CD14-positive monocyte (primary cell): ENCODE measurements at regions not wholly inside any gene's neighbourhood (a gene's known extent, or its start where the extent isn't known, plus 50 kb on each side); places are given as distances from the start of the nearest gene placed in this dataset.

Experiments
- DNase-seq, 3 donors: peaks; one replicate each; pipeline ENCODE4 v3.0.0-alpha.2; 2011 to 2022
- H2AFZ ChIP-seq: 2 replicates; pipeline ENCODE4 v1.6.0; 2012; ENCODE audit warnings: mild to moderate bottlenecking, low read depth, low read length, inconsistent platforms; ENCODE audit not compliant: insufficient read depth, poor library complexity, severe bottlenecking
- H3K27ac ChIP-seq, 2 donors: 1 replicate in 1 of 2; 2 replicates in 1 of 2; pipeline ENCODE4 v1.5.1; 2012 to 2013; ENCODE audit warnings: low read length in 2 of 2, control low read depth in 1 of 2, inconsistent platforms in 1 of 2, low read depth in 1 of 2, mild to moderate bottlenecking in 1 of 2
- H3K27me3 ChIP-seq, 2 donors: one replicate each; pipeline versions ENCODE4 v1.6.0 to v1.6.1; 2011 to 2013; ENCODE audit warnings: low read length in 2 of 2; ENCODE audit not compliant: control insufficient read depth in 2 of 2, insufficient read depth in 2 of 2
- H3K36me3 ChIP-seq, 2 donors: replicated peaks in 1 of 2; 1 replicate in 1 of 2; 2 replicates in 1 of 2; pipeline versions ENCODE4 v1.5.1 to v1.6.1; 2012 to 2013; ENCODE audit warnings: low read length in 2 of 2, control low read depth in 1 of 2, inconsistent platforms in 1 of 2, mild to moderate bottlenecking in 1 of 2; ENCODE audit not compliant: insufficient read depth in 2 of 2, control insufficient read depth in 1 of 2
- H3K4me1 ChIP-seq, 2 donors: 1 replicate in 1 of 2; 2 replicates in 1 of 2; pipeline versions ENCODE4 v1.5.1 to v1.6.1; 2012 to 2013; ENCODE audit warnings: low read length in 2 of 2, control low read depth in 1 of 2, inconsistent platforms in 1 of 2, mild to moderate bottlenecking in 1 of 2, moderate library complexity in 1 of 2; ENCODE audit not compliant: insufficient read depth in 2 of 2, control insufficient read depth in 1 of 2
- H3K4me2 ChIP-seq: replicated peaks from 2 replicates; pipeline ENCODE3; 2012; ENCODE audit warnings: low read length, moderate library complexity, mild to moderate bottlenecking; ENCODE audit not compliant: poor library complexity, severe bottlenecking; ENCODE audit errors: extremely low read depth
- H3K4me3 ChIP-seq, 3 experiments: fragments of 200-600 bp in 1 of 3; sonication (generic) in 1 of 3; replicated peaks in 1 of 3; 1 replicate in 2 of 3; 2 replicates in 1 of 3; pipeline ENCODE4 v1.5.1; 2011 to 2013; ENCODE audit warnings: low read length in 3 of 3, mild to moderate bottlenecking in 3 of 3, control low read depth in 2 of 3, low read depth in 2 of 3, inconsistent platforms in 1 of 3, moderate library complexity in 1 of 3
- H3K79me2 ChIP-seq: 2 replicates; pipeline ENCODE4 v1.6.0; 2012; ENCODE audit warnings: mild to moderate bottlenecking, control low read depth, inconsistent platforms, low read length, moderate library complexity; ENCODE audit not compliant: insufficient read depth
- H3K9ac ChIP-seq: 2 replicates; pipeline ENCODE4 v1.6.0; 2017; ENCODE audit warnings: low read length, mild to moderate bottlenecking; ENCODE audit not compliant: insufficient read depth, poor library complexity, severe bottlenecking
- H3K9me3 ChIP-seq, 2 donors: replicated peaks in 1 of 2; 1 replicate in 1 of 2; 2 replicates in 1 of 2; pipeline versions ENCODE4 v1.5.1 to v1.6.1; 2012 to 2013; ENCODE audit warnings: low read length in 2 of 2, control low read depth in 1 of 2; ENCODE audit not compliant: control insufficient read depth in 1 of 2, insufficient read depth in 1 of 2
- H4K20me1 ChIP-seq: 2 replicates; pipeline ENCODE4 v1.6.0; 2012; ENCODE audit warnings: mild to moderate bottlenecking, low read length, control low read depth, moderate library complexity; ENCODE audit not compliant: insufficient read depth
- H3K27ac Mint-ChIP-seq, 7 donors: one replicate each; pipeline ENCODE4 v1.8.0; 2020; ENCODE audit warnings: mild to moderate bottlenecking in 7 of 7, mixed read lengths in 7 of 7, moderate library complexity in 6 of 7, inconsistent platforms in 2 of 7
- H3K27me3 Mint-ChIP-seq, 3 donors: one replicate each; pipeline ENCODE4 v1.8.0; 2021 to 2022; ENCODE audit warnings: low read depth in 3 of 3, mild to moderate bottlenecking in 3 of 3, mixed read lengths in 3 of 3, moderate library complexity in 3 of 3, inconsistent platforms in 1 of 3
- H3K36me3 Mint-ChIP-seq, 2 donors: one replicate each; pipeline ENCODE4 v1.8.0; 2020; ENCODE audit warnings: mixed read lengths in 2 of 2, inconsistent platforms in 1 of 2, mild to moderate bottlenecking in 1 of 2
- H3K4me1 Mint-ChIP-seq: one replicate; pipeline ENCODE4 v1.8.0; 2020; ENCODE audit warnings: mild to moderate bottlenecking, mixed read lengths
- H3K4me3 Mint-ChIP-seq, 2 donors: one replicate each; pipeline ENCODE4 v1.8.0; 2020; ENCODE audit warnings: mild to moderate bottlenecking in 2 of 2, mixed read lengths in 2 of 2, moderate library complexity in 1 of 2
- H3K9me3 Mint-ChIP-seq, 7 donors: one replicate each; pipeline ENCODE4 v1.8.0; 2020 to 2022; ENCODE audit warnings: mixed read lengths in 7 of 7, mild to moderate bottlenecking in 6 of 7, moderate library complexity in 6 of 7, inconsistent platforms in 2 of 7
- WGBS: methylation state at CpG from one replicate; pipeline ENCODE4 v1.1.5; 2013; ENCODE audit warnings: missing lambda C conversion rate; ENCODE audit not compliant: insufficient coverage; 5-methylcytosine and 5-hydroxymethylcytosine counted together
- intact Hi-C, 2 donors: fragments of 100-400 bp; cut with micrococcal nuclease; formaldehyde crosslinking; loops; one replicate each; pipeline versions ENCODE4 v1.15.0 to v1.15.1; 2023
- TF ChIP-seq, protein P1 (sequence below): fragments of 200-600 bp; IDR thresholded peaks from one replicate; pipeline ENCODE4 v1.8.0; 2022; ENCODE audit warnings: antibody characterized with exemption, mild to moderate bottlenecking

DNA sequence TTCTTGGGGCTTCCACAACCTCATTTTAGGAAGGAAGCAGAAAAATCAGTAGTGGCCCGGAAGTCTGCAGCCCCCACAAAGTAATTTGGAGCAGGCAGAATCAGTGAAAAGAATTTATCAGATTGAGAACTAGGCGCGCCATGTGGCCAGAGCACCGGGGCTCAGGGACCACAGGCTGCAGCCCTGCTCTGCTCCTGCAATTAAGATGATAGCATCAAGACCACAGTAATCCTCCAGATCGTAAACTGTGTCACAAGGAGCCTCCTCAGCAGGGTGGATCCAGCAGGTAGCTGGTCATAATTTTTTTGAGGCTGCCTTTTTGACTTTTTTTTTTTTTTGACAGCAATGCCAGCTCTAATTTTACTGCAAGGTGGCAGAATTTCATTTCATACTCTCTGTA is 209.0 kb upstream of the ZMIZ1 start:
- WGBS: 43% methylated on average over 3 of the region's 5 CpGs
- Histone ChIP-seq H4K20me1 (no peaks in the 10 kb centered on the region), H2AFZ (no peak overlapping the region), H3K9ac (no peak overlapping the region), H3K4me3 (no peak overlapping the region), H3K9me3 (no peaks in the 10 kb centered on the region), H3K79me2 (no peaks in the 10 kb centered on the region), H3K27ac (no peak overlapping the region), H3K27me3 (no peaks in the 10 kb centered on the region), H3K4me1 (no peaks in the 10 kb centered on the region), H3K36me3 (no peaks in the 10 kb centered on the region), H3K4me2 (no peak overlapping the region)
- DNase-seq: no peak
- Mint-ChIP-seq H3K9me3 (no peaks in the 10 kb centered on the region), H3K27ac (no peak overlapping the region), H3K36me3 (no peaks in the 10 kb centered on the region), H3K27me3 (peaks cover 7 to 17% (median 12%) of the 10 kb centered on the region in 3 donors), H3K4me1 (no peaks in the 10 kb centered on the region), H3K4me3 (no peak overlapping the region)
- intact Hi-C loops: loop anchor here in 1 of 2 donors (10.0 kb wide), 1 partner anchor 335 kb away; no protein-coding TSS in a partner anchor
- TF ChIP-seq, protein P1, sequence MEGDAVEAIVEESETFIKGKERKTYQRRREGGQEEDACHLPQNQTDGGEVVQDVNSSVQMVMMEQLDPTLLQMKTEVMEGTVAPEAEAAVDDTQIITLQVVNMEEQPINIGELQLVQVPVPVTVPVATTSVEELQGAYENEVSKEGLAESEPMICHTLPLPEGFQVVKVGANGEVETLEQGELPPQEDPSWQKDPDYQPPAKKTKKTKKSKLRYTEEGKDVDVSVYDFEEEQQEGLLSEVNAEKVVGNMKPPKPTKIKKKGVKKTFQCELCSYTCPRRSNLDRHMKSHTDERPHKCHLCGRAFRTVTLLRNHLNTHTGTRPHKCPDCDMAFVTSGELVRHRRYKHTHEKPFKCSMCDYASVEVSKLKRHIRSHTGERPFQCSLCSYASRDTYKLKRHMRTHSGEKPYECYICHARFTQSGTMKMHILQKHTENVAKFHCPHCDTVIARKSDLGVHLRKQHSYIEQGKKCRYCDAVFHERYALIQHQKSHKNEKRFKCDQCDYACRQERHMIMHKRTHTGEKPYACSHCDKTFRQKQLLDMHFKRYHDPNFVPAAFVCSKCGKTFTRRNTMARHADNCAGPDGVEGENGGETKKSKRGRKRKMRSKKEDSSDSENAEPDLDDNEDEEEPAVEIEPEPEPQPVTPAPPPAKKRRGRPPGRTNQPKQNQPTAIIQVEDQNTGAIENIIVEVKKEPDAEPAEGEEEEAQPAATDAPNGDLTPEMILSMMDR: no peak

DNA sequence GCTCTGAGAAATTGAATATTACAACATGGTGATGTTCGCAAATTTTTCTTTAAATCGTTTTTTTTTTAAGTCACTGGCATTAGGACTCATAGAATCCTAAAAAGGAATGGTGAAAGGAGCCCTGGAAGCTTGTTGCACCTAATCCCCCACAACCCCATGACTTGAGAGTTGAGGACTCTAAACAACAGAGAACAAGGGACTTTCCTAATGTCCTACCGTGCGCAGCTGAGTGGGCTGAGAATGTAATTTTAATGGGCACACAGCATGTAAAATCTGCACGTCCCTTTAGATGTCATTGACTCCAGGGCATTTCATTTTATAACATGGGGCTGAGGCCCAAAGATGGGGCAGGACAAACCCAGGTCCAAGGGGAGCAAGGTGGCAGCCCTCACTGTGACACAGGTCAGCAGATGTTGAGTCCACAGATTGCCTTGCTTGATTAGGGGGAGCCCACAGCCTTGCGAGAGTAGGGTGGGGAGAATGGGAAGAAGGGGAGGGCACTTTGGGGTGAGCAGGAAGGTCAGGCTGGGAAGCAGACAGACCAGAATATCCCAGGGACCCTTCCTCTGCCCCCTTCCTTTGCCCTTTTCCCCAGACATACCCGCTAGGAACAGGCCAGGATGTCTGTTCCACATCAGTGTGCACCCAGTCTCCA is 208.4 kb upstream of the ZMIZ1 start:
- H3K27me3 ChIP-seq: no peaks in the 10 kb centered on the region

More for the DNA sequence above, 208.4 kb upstream of the ZMIZ1 start:
- peaks cover 7 to 17% (median 14%) of the 10 kb centered on the region in 3 donors for H3K27me3 Mint-ChIP-seq
- Histone ChIP-seq H3K36me3 (no peaks in the 10 kb centered on the region), H3K4me2 (no peak overlapping the region), H3K9ac (no peak overlapping the region), H3K9me3 (no peaks in the 10 kb centered on the region), H3K79me2 (no peaks in the 10 kb centered on the region), H2AFZ (no peak overlapping the region), H3K27ac (no peak overlapping the region), H3K4me1 (no peaks in the 10 kb centered on the region), H3K4me3 (no peak overlapping the region), H4K20me1 (no peaks in the 10 kb centered on the region)
- no peaks in the 10 kb centered on the region for H3K9me3 Mint-ChIP-seq
- no peaks in the 10 kb centered on the region for H3K36me3 Mint-ChIP-seq
- no peaks in the 10 kb centered on the region for H3K4me1 Mint-ChIP-seq
- intact Hi-C loops: no loop called here
- TF ChIP-seq, protein P1: no peak
- H3K4me3 Mint-ChIP-seq: no peak overlapping the region
- no peak for DNase-seq
- H3K27ac Mint-ChIP-seq: no peak overlapping the region
- 90% methylated on average over 2 of the region's 7 CpGs for WGBS
